Ureter (tissue), 1 donor: ENCODE measurements at regions not wholly inside any gene's neighbourhood (a gene's known extent, or its start where the extent isn't known, plus 50 kb on each side); places are given as distances from the start of the nearest gene placed in this dataset.

Experiments
- DNase-seq: peaks from one replicate; pipeline ENCODE4 v3.0.0-alpha.2; 2020; ENCODE audit warnings: low spot score
- donor health status: DM: yes; HTN: yes; CAD: no.

DNA sequence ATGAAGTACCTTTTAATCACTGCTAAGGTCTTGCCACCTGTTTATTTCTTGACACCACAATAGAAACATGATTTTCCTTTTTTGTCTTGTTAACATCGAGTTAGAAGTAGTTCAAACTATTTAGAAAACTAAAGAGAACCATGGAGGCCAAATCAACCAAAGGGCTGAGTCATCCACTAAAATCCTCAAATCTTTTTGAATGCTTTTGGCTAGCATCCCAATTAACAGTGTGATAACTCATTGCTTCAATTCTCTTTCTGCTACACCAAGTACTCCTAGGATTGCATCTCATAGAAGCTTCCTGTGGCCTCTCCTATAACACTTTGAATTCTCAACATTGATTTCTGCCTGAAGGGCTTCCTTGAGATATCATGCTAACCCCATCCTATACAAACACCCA is 159.9 kb upstream of the MMADHC start:
- DNase-seq, result no peak

DNA sequence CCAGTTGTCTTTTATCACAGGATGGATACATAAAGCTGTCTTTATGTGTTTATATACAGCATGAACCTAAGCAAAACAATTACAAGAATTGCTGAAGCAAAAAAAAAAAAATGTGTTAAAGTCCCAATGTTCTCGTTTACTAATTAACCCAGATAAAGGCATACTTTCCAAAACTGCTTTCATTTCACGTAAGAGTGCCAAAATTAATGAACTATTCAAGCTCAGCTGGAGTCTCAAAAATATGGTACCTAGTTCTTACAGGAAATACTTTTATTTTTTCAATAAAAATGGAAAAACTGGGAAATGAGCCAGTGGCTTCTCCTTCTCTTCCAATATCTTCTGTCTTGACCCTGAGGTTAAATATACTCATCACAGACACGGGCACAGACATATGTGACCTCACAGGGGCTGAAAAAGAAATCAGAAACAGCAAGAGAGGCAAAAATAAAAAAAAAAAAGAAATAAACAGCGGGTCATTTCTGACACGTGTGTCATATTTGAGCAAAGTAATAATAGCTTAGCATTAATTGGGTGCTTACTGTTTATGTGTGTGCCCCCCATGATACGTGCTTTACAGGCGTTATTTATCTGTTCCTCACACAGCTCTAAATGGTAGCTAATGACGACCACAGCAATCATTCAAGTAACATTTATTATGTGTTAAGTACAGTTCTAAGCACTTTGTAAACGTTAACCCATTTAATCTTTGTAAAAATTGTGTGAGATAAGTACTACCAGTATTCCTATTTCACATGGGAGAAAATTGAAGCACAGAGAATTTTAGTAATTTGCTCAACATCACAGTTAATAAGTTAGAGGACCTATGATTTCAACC is 158.0 kb upstream of the MMADHC start:
- no peak for DNase-seq

DNA sequence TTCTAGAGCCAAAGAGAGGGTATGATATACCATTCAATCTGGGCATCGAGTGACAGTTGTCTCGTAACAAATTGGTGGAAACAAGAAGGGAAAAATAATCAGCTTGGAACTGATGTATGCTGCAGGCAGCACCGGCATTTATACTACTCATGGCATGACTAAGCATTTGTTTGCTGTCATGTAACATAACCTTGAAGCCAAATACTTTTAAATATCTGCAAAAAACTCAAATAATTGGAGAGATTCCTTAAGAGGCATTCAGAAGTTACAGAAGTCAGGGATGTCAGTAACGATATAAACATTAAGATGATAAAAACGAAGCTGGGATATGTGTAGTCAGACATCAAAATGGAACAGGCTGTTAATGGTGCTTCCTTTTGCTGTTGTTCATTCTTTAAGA is 157.3 kb upstream of the MMADHC start:
- DNase-seq, result no peak

DNA sequence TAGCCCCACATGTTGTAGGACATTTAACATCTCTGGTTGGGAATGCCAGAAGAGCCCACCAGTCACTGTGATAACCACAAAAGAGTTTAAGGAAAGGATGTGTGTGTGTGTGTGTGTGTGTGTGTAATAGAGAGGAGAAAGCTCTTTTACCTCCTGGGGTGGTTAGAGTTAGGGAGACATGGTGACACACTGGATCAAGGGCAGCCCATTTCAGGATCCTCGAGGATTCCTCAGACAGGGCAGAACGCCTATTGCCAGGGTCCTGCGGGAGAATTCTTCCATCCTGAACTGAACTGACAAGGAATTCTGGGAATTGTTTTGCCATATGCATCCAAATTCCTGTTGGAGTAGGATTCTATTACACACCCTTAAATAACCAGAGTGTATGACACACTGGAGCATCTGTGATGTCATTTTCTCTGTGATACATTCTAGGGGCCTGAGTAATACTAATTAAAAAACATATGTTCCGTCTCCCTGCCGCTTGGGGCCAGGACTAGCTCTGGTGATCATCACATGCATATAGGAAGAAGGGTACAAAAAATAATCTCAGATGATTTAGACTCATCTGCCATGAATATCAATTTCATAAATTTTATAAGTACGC is 156.4 kb upstream of the MMADHC start:
- no peak for DNase-seq

DNA sequence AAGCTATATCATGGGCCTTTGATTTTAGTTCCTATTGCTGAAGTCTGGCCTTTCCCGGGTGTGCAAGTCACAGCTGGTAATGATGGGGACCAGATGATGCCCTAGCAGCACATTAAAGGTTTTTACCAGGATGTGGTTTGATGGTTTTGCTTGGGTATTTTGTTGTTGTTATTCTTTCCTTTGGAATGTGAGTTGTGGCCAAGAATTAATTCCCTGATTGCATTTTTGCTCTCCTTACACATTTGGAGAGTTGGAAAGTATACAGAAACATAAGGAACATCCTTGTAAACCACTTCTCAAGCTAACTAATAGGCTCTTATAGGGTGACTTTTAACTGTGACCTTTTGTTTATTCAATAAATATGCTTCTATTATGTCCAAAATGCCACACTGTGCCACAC is 154.1 kb upstream of the MMADHC start:
- DNase-seq, result no peak

DNA sequence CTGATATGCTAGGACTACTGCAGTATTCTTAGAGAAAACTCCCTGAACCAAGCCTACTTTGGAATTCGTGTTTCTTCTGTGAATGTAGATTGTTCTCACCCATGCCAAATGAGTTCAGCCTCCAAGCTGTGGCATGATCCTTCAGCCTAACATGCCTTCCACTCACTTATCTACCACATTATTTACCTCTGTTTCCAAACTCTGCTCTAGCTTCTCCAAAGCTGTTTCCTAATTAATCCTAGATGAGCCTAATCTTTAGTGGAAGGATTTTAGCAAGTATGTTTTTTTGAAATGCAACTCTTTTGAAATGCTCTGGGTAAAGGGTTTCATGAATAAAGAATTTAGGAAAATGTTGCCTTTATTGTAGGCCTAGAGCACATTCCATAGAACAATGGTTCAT is 152.9 kb upstream of the MMADHC start:
- no peak for DNase-seq

DNA sequence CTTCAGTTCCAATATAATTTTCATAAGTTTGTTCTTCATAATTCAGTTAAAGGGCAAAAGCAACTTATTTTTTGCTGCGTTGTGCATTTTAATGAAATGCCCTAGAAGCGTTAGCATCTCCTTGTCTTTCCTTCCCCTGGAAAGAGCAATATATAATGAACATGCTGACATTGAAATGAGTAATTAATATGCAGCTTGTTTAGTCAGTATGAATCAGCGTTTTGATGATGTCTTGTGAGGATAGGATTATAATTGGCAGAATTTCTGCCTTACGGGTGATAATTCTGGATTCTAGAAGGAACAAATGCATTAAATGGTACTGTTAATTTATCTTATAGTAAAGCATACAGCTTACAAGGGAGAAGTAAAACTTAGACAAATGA is 152.3 kb upstream of the MMADHC start:
- DNase-seq, result no peak

DNA sequence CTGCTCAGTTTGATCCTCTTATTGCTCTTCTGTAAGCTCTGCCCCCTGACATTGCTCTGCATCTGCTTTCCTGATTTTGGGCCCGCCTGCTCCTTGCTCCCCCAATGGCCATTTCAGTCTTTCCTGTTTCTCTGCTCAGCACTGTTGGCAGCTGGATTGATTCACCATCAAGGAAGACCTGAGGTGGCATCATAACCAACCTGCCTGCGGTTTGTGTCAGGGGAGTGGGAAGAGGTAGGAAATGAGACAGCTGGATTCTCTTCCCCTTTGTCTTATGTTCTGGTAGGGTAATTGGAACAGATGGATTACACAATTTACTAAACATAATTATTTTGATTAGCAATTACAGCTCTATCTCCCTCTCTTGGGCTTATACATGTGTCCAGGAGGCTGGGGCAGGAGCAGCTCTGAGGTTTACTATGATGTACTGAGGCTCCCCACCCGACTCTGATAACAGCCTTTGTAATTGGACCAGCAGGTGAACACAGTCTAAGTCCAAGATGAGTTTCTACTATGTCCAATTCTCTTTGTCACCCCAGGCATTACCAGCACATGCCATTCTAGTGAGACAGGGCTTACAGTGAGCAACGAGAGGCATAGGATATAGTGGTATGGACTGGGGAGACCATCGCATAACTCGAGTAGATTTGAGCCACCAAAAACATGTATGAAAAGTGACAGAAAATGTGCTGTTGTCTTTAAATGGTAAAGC is 151.8 kb upstream of the MMADHC start:
- DNase-seq, result no peak

DNA sequence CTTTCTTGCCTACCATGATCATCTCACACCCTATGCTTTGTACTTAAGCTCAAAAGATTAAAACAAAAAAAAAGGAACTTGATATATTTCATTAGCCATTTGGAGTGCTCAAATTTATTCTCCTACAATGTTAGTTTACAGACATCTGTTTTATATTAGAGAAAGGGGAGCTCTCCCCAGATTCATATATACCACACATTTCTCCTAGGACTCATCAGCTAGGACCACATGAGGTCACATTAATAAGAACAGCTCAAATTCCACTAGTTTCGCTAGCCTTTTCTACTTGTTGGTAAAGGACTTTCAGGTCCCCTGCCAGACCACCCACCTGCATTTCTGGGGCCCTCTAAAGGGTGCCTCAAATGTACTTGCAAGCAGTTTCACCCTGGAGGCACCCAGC is 151.2 kb upstream of the MMADHC start:
- no peak for DNase-seq

DNA sequence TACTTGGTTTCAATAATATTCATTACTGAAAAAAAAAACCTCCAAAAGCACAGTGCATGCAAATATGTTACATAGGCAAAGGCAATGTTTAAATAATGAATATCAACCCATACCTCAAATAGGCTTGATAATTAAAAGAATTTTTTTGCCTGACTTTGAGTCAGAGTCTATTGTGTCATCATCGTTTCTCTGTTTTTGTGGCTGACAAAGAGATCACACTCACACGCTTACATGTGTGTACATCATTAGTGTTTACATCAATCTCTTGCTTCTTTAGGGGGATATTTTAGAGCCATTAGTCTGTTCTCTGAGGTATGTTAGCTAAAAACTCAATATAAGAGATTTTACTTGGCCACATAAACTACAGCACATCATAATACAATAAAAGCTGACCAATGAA is 150.3 kb upstream of the MMADHC start:
- no peak for DNase-seq

DNA sequence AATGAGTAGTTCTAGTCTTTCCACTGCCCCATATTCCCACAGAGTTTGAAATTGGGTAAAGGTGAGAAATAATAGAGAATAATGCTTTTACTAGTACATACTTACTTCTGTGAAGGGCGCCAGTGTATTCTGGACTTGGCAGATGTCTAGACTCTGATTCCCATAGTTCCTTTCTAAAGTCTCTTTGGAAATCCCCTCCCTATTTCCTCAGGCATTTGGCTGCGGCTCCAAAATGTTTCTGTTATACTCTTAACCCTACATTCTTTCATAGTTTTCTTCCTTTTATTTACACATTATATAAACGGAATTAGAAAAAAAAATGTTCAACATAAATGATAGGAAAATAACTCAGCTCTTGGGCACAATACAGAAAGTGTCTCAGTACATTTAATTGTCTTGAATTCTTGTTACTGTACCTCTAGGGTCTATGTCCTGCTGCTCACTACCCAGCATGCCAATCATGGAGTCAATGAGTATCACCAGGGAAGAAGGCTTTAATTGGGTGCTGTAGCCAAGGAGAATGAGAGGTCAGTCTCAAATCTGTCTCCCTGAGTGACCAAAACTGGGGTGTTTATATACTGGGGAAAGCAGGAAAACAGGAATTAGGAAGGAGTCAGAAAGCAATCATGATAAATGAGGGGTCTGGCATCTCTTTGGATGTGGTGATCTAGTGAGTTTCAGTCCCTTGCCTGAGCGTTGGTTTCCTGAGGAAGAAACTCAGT is 147.8 kb upstream of the MMADHC start:
- DNase-seq, result no peak

DNA sequence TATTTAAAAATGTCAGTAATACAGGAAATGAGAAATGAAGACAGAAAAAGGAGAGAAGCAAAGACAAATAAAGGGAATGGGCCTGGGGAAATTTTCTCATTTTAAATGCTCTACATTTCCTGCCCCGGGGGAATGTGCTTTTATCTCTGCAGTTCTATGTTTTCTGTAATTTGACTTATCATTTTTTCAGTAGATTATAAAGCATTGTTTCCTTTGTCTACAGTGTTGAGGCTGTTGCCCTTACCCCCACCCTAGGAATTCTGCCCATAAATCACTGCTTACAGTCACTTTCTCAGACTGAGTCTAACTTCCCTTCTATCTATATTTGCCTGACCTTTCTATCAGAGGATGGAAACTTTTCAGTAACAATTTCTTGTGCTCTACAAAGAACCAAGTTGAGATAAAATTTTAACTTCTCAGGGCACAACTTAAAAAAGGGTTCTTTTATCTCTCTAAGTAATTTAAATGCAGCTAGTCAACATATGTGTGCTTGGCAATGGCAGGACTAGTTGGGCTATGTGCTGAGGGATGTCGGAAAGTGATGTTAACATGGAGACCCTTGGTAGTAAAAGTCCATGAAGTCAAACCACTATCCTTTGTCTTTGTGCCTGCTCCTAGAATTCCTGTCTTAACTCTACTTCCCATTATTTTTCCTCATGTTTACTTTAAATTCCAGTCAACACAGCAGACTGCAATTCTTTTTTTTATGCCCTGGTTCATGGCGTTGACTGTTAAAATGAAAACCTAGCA is 146.5 kb upstream of the MMADHC start:
- no peak for DNase-seq

DNA sequence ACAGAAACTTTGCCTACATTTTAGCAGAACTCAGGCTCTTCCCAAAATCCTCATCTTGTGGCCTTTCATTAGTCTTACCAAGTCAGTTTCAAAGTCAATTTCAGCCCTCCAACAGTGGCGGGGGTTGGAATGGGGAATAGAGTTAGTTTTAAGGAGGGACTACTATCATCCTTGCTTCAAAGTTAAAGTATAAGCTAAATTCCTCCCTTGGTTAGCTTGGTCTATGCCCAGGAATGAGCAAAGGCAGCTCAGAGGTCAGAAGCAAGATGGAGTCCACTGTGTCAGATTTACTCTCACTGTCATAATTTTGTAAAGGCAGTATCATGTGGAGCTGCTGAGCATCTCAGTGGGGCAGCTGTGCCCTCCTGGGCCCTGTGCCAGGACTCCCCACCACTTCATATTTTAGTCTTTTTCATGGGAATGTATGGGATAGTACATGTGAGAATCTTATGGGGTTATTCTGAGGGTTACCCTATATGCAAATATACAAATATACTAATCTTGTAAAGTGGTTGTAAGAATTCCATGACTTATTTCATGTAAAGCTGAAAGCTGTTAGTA is 145.2 kb upstream of the MMADHC start:
- DNase-seq, result no peak

DNA sequence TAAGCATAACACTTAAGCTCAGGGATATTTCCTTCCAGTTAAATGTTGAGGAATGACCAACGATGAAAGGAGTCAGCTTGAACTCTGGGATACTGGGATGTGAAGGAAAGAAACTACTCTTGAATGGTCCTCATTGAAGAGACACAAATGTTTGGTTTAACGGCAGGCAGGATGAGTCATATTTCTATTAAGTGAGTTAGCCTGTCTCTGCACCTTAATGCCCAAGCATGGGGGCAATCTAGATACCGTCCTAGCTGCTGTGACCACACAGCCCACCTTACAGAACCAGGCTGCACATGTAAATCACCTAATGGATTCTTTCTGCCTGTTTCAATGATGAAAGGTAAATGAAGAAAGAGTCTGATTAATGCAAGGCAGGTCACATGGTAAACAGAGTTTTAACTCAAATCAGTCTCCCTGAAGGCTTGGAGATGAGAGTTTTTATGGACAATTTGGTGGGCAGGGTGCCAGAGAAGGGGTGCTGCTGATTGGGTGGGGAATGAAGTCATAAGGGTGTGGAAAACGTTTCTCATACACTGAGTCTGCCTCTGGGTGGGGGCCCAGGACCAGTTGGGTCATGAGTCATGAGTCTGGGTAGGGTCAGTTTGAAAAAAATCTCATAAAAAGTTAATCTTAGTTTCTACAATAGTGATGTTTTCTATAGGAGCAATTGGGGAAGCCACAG is 144.6 kb upstream of the MMADHC start:
- DNase-seq, result no peak

DNA sequence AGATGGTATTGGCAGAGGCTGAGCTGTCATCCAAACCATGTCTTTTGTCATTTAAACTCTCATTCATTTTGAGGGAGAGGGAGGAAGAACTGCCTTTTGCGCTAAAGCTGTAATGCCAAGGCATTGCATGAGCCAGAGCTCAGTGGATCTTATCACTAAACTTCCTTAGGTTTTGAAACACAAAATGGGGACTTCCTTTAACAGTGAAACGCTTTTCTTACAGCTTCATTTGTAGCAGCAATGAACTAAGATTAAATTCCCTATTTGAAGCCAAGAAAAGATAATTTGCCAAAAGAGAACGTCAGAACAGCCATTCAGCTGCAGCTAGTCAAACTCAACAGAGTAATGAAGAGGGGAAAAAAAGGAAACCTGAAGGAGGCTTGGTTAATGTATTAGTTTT is 143.5 kb upstream of the MMADHC start:
- no peak for DNase-seq

DNA sequence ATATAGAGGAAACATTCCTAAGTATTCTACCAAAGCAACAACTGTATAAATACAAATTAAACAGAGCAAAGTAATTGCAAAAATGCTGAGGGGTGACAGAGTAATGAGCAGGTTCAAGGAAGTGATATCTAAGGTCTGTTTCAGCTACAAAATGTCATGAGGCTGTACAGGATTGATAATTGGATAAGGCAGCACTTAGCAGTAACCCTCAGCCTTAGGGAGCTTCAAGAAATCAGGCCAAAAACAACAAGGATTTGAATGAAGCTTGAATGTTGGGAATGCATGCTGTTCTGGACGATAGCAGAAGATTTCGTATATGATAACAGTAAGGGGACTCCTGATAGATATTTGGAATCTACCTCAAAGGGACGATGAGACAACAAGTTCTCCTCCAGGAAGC is 142.0 kb upstream of the MMADHC start:
- DNase-seq, result no peak

DNA sequence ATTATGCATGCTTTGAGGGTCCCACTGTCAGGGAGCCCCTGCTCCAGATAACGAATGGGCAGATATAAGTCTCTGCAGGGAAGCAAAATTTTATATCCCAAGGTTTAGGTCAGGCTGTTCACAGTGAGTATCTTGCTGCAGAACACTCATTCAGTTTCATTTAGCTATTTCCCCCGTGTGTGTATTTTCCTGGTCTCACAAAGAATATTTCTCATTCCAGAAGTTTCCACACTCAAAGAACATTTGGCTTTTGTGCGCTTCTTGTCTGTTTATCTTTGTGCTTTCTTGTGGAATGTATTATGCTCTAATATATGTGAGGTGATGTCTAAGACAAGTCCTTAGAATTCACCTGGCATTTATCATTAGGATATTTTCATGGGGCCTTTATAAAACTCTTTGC is 140.4 kb upstream of the MMADHC start:
- no peak for DNase-seq

DNA sequence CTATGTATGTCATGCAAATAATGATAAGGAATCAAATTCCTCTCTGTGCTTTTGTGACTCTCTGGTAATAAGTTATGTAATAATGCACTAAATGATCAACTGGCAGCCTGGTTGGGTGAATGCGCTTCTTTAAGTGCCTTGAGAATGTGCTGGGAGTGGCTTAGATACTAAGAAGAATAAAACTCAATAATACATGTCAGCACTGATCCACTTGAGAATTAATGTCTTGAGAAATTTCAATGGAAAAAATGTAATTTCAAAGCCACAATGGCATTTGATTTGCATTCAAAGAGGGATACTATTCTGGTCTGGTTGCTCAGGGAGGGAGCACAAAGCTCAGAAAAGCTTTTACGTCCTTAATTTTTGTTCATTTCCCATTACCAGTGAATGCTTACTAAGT is 137.7 kb upstream of the MMADHC start:
- no peak for DNase-seq

DNA sequence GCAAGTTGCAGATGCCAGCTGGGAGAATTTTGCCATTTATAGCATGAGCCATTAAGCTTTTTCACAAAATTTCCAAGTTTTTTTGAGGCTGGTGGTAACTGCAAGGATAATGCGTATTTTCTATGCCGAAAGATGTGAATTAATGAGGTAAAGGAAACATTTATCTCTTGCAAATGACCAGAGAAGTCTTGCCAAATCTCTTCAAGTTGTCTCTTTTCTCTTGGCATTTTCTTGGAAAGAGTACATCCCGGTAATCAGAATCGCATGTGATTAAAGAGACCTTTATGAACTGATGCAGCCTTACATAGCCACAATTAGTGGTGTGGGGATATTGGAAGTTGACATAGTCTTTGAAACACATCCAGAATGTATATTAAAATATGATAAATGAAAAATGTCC is 136.5 kb upstream of the MMADHC start:
- DNase-seq, result no peak

DNA sequence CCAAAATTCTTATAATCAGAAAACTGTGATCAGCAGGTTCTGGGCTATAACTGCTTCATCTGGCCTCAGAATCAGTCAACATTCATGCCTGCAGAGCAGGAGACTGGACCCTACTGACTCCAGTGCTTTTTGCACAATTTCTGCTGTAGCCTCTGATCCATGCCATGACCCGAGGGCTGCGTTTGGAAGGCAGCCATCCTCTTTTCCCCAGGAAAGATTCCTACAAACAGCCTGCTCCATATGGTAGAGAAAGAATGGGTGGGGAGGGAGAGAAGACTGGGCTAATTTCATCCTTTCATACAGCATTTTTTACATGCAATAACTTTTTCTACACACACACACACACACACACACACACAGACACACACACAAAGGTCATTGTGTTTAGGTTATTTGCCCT is 133.0 kb upstream of the MMADHC start:
- no peak for DNase-seq

DNA sequence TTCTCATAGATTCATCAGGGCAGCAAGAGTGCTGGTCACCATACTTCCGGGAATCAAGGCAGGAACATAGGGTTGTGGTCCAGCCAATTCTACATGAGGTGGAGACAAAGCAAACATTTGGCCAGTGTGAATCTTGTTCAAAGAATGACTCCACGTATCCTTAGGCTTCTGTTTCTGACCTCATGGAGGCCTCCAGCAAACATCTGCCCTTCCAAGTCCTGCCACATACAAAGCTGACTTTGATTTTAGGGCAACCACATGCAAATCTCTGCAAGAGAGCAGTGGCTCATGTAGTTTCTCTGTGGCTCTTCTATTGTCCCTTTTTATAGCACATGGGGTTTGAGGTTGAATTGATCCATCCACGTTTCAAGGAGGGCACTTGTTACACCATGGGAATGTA is 132.1 kb upstream of the MMADHC start:
- DNase-seq, result no peak
